ENCODE measurements at regions not wholly inside any gene's neighbourhood (a gene's known extent, or its start where the extent isn't known, plus 50 kb on each side); places are given as distances from the start of the nearest gene placed in this dataset.

DNA sequence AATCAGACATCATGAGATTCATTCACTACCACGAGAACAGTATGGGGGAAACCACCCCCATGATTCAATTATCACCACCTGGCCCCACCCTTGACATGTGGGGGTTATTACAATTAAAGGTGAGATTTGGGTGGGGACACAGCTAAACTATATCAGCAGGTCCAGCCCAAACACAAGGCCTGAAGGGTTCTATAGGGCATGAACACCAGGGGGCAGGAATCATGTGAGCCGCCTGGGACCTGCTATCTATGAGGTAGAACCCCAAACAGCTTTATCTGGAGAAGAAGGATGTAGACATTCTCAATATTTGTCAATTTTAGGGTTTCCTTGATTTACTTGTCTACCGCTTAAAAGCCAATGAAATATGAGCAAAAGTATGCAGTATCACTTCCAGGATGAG lies 294.9 kb upstream of the DEPDC1 start:
- no peak overlapping the region for H3K4me3 ChIP-seq (ENCODE audit: low read depth, low read length)
- DNase-seq (ENCODE audit: low read depth): no peak
- TF ChIP-seq, protein P1, sequence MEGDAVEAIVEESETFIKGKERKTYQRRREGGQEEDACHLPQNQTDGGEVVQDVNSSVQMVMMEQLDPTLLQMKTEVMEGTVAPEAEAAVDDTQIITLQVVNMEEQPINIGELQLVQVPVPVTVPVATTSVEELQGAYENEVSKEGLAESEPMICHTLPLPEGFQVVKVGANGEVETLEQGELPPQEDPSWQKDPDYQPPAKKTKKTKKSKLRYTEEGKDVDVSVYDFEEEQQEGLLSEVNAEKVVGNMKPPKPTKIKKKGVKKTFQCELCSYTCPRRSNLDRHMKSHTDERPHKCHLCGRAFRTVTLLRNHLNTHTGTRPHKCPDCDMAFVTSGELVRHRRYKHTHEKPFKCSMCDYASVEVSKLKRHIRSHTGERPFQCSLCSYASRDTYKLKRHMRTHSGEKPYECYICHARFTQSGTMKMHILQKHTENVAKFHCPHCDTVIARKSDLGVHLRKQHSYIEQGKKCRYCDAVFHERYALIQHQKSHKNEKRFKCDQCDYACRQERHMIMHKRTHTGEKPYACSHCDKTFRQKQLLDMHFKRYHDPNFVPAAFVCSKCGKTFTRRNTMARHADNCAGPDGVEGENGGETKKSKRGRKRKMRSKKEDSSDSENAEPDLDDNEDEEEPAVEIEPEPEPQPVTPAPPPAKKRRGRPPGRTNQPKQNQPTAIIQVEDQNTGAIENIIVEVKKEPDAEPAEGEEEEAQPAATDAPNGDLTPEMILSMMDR (conservative IDR thresholded peaks at IDR 0.05; ENCODE audit: low read depth, low read length): no peak

DNA sequence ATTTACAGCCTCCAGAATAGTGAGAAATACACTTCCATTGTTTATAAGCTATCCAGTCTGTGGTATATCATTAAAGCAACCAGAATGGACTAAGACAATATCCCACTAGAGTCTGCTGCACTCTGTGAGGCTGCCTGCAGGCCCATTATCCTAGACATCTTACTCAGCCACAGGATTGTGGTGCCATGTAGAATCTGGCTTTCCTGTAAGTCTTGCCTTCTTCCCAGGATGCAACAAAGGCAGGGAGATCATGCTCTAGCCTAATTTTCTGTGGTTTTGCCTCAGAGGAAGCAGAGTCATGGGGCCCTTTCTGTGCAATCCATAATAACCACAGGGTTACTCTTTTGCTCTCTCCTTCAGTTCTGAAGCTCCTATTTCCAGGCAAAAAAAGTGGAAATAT lies 299.1 kb upstream of the DEPDC1 start:
- TF ChIP-seq, protein P1 (conservative IDR thresholded peaks at IDR 0.05; ENCODE audit: low read depth, low read length): no peak
- no peak overlapping the region for H3K4me3 ChIP-seq (ENCODE audit: low read depth, low read length)
- DNase-seq (ENCODE audit: low read depth): no peak

DNA sequence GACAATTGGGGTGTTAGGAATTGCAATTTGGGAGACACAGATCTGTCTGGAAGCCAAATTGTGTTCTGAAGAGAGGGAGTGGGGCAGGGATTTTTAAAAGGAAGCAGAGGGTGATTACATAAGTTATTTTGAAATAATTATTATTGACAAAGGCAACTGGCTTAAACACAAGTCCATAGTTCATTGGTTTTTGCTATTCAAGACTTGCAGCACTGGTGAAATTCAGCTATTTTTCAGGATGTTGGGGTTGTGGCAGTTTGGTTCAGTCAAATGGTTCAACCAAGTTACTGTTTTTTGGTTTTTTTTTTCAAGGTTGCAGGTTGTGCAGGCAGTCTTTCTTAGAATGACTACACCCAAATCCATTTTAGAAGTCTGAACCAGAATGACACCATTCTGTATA lies 300.0 kb upstream of the DEPDC1 start:
- TF ChIP-seq, protein P1 (conservative IDR thresholded peaks at IDR 0.05; ENCODE audit: low read depth, low read length): no peak
- no peak for DNase-seq (ENCODE audit: low read depth)
- no peak overlapping the region for H3K4me3 ChIP-seq (ENCODE audit: low read depth, low read length)

DNA sequence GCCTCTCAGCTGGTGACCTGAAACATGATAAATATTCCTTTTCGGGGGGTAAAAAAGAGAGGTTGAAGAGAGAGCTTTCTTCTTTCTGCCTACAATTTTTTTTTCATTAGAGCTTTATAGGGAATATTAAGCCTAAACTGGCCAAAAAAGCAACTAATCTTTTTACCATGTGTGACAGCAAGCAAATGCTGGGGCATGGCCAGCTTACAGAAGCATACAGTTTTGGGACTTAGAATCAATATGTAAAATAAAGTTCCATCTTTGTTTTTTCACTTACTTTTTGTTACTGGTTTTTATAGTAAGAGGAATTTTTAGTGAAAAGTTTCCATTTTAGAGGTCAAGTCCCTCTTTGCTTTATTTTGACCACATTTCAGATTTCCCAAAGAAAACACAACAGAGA lies 301.2 kb upstream of the DEPDC1 start:
- DNase-seq (ENCODE audit: low read depth): no peak
- no peak overlapping the region for H3K4me3 ChIP-seq (ENCODE audit: low read depth, low read length)
- TF ChIP-seq, protein P1 (conservative IDR thresholded peaks at IDR 0.05; ENCODE audit: low read depth, low read length): no peak

DNA sequence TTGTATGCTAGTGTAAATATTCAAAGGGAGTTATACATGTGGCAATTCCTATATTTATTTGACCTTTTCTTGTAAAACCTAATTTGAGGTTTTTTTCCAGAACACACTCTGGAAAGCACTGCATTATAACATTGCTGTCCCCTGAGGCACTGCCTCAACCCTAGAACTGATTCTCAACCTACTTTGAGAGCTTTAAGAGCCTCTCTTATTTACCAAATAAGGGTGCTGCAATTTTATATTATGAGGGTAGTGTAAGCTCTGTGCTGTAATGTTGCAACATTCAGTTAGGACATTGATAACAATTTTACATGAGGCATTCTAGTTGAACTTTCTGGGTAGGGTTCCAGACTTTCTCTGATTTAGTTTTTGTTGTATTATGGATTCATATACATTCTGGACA lies 302.2 kb upstream of the DEPDC1 start:
- no peak for DNase-seq (ENCODE audit: low read depth)
- TF ChIP-seq, protein P1 (conservative IDR thresholded peaks at IDR 0.05; ENCODE audit: low read depth, low read length): no peak
- H3K4me3 ChIP-seq (ENCODE audit: low read depth, low read length): no peak overlapping the region

DNA sequence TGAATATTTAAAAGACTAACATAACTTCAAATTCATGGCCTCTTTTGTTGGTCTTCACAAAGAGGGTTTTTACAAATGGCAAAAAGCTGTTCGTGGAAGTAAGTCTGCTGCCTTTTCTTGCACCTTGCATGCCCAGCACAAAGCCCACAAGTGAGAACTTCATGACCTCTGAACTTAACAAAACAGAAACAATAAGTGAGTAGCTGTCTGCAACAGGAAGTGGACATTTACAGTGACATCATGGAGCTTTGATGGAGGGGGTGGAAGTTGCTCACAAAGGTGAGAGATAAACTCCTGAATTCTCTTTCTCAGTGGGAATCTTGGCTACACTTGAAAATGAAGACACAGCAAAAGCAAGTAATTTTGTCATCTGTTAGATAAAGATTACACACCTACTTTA lies 303.3 kb upstream of the DEPDC1 start:
- no peak for DNase-seq (ENCODE audit: low read depth)
- TF ChIP-seq, protein P1 (conservative IDR thresholded peaks at IDR 0.05; ENCODE audit: low read depth, low read length): no peak

DNA sequence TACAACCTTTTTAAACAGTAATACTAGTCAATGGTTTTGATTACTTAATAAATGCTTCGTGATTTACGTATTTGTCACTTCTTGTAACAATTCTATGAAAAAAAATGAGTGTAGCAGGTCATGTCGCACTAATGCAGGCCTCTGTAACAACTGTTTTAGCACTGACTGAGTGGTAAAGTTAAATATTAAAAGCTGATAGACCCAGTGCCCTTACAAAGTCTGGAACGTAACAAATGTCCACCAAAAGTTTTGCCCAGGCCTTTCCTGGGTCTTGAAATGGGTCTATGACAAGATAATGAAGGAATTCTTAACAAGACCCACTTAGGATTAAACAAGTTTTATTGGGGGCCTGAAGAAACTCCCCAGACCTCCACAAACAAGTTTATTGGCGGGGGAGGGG lies 304.6 kb upstream of the DEPDC1 start:
- H3K4me3 ChIP-seq (ENCODE audit: low read depth, low read length): no peak overlapping the region
- TF ChIP-seq, protein P1 (conservative IDR thresholded peaks at IDR 0.05; ENCODE audit: low read depth, low read length): no peak
- DNase-seq (ENCODE audit: low read depth): no peak

More for the DNA sequence above, 303.3 kb upstream of the DEPDC1 start:
- no peak overlapping the region for H3K4me3 ChIP-seq (ENCODE audit: low read depth, low read length)
